HG03025 (cell line): ENCODE measurements at regions not wholly inside any gene's neighbourhood (a gene's known extent, or its start where the extent isn't known, plus 50 kb on each side); places are given as distances from the start of the nearest gene placed in this dataset.
"Not testable (repeated sequence)": the region's sequence is repeated elsewhere in the genome, so short reads cannot be mapped to it uniquely, and the experiment has no call there.

Experiments used
- ATAC-seq: cut with Tn5 transposase; IDR thresholded peaks from one replicate; pipeline ENCODE4 v1.9.1; 2021; ENCODE audit warnings: mild to moderate bottlenecking, moderate library complexity; ENCODE audit not compliant: unreplicated experiment, low FRiP score

- ATAC-seq: no peak
Measured at GRCh38 chr5:164972973-164973372, 1467.6 kb downstream of the MAT2B start.

DNA sequence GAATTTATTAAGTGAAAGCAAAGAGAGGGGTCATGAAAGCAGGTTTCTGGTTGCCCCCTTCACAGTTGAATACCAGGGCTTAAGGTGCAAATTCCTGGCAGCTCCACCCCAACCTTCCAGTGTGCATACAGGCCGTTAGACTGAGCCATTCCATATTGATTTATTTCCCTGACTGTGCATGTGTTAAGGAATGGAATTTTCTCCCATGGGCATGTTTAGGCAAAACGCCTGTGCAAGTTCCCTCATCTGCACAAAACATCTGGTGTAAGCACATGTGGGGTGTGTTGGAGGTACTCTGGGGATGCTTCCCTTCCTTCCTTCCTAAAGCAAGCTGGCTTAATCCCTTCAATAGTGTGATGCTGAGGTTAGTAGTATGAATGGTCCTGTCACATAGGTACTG lies 1470.6 kb downstream of the MAT2B start:
- no peak for ATAC-seq

DNA sequence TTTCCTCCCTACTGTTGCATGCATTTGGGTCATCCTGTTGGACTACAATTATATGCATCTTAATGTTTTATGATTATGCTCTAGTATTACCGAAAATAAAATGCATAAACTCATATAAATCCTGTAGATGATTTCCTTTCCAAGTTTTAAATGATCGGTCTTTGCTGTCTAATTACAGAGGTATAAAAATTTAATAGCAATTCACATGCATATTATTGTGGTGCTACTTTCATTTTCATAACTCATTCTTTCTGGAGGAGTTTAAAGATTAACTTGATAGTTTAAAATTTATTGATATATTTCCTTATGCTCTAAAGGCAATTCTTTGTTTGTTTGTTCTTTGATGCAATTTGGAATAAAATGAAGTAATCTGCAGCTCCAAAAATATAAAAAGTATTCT lies 1475.1 kb downstream of the MAT2B start:
- no peak for ATAC-seq

DNA sequence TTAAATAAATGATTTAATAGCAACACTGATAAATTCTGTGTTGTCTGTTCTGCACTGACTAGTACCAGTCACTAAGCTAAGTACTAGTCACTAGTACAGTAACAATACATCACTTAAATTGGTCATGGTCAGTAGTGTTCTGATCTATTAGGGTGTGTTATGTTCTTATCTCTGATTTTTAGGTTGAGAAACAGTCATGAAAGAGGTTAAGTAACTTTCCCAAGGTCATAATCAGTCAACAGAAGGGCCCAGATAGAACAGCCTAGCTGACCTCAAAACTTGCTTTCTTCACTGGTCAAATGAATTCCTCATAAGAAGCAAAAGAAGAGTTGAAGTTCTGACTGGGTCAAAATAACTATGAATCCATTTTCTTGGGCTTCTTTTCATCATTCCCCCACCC lies 1492.7 kb downstream of the MAT2B start:
- no peak for ATAC-seq

GRCh38 chr5:164998590-164998989 lies 1493.2 kb downstream of the MAT2B start:
- no peak for ATAC-seq

- ATAC-seq: no peak
Measured at GRCh38 chr5:165000479-165001190, 1495.2 kb downstream of the MAT2B start.

DNA sequence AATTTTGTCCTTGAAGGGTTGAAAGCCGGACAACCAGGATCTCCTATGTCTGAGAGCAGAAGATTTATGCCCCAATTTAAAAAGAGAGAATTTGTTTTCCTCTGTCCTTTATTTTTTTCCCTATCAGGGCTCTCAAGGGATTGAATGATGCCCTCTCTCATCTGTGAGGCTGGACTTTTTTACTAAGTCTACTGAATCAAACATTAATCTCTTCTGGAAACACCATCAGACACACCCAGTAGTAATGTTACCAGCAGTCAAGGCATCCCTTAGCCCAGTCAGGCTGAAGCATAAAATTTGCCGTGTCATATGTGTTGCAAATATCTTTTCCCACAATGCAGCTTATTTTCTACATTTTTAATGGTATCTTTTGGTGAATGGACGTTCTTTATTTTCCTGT lies 1497.9 kb downstream of the MAT2B start:
- no peak for ATAC-seq

DNA sequence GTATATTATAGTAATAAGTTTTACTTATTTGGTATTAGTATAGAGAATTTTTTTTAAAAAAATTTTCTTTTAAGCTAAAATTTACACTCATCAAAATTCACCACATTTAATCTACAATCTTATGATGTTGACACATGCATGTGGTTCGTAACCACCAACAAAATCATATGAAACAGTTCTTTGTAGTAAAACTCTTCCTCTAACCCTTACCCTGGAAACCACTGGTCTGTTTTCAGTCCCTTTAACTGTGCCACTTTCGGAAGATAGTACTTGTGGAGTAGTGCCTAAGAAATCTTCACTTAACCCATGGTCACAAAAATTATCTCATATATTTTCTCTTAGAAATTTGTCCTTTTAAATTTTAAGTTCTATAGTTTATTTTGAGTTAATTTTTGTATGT lies 1498.8 kb downstream of the MAT2B start:
- no peak for ATAC-seq

DNA sequence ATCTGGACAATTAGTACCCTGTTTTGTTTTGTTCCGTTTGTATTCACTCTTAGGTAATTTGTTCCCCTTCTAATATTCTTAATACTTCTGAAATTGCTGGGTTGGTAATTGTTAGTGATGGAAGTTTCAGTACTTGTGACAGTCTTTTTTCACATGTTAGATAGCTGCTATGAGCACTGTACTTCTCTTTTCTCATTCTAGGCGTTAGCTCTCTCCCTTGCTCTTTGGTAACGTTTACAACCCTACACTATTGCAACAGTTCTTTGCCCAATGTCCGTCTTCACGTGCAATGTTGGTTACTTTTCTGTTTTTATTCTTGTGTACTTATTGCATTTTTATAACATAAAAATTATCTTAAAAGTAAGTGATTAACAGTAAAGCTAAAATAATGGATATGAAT lies 1509.0 kb downstream of the MAT2B start:
- no peak for ATAC-seq

DNA sequence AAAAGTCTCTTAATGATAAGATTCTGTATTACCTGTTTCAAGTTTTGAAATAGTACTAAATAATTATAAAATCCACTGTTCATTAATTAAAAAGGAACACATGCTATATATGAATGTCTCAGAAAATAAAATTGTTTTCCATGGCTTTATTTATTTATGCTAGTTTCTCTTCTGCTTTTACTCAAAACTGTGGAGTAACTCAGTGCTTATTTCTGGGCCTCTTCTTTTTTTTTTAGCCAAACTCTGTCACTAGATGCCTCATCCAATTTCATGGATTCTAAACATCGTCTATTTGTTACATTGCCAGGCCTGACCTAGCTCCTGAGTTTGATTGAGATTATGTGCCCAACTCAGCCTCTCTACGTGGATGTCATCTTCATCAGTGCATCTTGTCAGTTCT lies 1509.7 kb downstream of the MAT2B start:
- ATAC-seq: no peak

DNA sequence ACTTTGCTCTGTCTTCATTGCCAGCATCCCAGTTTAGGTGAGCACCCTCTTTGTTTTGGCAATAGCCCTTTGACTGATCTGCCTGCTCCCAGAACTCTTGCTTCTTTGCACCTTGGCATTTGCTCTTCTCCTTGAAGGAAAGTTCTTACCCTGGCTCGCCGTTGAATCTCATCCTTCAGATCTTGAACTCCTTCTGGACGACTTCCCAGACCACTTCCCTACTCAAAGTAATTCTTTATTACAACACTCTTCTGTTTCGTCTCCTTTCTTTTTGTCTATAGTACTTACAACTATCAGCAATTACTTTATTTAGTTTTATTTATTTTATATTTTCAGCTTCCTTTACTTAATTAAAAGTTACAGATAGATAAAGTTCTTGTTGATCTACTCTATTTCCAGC lies 1510.1 kb downstream of the MAT2B start:
- ATAC-seq: no peak

GRCh38 chr5:165026971-165027370 lies 1521.6 kb downstream of the MAT2B start:
- no peak for ATAC-seq

DNA sequence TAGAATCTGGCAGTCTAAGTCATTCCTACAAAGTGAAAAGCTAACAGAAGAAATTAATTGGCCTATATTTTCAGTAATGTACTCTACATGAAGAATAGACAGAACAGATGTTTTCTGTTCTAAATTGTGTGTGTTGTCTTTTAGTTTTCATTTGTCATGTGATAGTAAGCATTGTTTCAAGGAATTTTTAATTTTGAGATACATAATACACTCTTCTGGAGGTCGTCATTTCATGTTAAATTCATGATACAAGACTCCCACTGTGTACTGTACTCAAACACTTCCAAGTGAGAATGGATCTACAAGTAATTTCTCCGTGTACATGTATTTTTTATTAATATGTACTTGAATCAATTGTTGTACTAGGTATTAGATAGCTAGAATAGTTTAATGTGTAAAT lies 1522.9 kb downstream of the MAT2B start:
- ATAC-seq: no peak

DNA sequence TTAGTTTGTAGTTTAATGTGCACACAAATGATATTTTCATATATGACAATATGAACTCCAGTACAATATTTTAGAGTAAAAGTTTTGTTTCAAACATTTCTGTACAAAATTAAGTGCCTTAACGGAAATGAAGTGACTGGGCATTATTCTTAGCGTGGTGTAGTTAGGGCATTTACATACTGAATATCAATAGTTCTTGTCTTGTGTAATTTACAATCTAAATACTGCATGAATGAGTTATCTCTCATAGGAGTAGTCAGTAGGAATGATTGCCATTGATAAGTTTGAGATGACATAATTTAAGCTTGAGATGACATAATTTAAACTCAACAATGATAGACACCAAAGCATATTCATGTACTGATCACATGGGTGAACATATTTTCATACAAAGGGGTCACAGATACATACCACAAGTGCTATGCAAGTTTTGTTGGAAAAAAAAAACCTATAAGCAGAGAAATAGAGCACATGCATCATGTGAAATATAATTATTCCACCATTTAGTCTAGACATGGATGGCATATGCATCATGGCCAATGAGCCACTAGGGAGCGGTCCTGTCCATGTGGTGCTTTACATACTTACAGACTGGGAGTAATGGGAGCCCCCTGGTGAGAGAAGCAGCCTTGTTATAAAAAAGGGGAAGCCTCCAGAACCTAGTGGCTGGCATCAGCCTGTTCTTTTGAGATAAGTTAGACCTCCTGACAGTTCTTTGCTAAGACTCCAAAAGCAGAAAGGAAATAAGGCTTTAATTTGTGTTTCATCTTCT lies 1523.9 kb downstream of the MAT2B start:
- ATAC-seq: no peak

DNA sequence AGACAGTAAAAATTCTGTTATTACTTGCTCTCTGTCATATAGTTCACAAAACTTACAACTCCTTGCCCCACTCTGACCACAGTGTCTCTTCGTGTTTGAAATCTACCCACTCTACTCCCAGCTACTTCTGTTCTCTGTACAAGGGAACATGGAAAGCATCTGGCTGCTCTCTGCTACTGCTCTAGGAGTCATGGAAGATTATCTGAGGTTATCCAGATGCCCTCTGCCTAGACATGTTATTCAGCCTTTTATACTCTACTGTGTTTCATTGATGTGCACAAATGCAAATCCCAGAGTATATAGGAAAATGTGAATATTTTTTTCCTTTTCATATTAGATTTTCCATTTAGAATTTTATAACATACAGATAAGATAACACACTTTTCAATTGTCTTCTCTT lies 1525.6 kb downstream of the MAT2B start:
- no peak for ATAC-seq

- ATAC-seq: no peak
Measured at GRCh38 chr5:165031371-165031770, 1526.0 kb downstream of the MAT2B start.

- no peak for ATAC-seq
Measured at GRCh38 chr5:165035520-165035919, 1530.1 kb downstream of the MAT2B start.

DNA sequence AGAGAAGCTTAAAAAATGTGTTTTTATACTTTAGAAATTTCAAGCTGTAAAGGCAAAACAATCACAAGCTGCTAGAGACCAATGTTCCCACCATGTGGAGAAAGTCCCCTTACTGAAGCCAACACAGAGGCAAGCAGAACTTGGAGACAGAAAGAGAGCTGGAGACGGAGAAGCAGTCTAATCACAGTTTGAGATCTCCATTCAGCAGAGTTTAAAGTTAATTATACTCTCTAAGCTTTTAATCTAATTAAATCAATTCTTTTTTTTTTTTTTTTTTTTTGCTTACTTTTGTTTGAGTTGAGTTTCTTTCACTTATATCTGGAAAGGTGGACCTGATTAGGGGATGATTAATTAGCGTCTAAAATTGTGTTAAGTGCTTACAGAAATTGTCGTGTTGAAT lies 1534.3 kb downstream of the MAT2B start:
- no peak for ATAC-seq

DNA sequence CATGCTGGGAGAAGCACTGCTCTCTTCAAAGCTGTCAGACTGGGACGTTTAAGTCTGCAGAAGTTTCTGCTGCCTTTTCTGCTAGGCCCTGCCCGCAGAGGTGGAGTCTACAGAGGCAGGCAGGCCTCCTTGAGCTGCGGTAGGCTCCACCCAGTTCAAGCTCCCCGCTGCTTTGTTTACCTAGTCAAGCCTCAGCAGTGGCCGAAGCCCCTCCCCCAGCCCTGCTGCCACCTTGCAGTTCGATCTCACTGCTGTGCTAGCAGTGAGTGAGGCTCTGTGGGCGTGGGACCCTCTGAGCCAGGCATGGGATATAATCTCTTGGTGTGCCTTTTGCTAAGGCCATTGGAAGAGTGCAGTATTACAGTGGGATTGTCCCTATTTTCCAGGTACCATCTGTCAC lies 1540.5 kb downstream of the MAT2B start:
- ATAC-seq: not testable (repeated sequence)

DNA sequence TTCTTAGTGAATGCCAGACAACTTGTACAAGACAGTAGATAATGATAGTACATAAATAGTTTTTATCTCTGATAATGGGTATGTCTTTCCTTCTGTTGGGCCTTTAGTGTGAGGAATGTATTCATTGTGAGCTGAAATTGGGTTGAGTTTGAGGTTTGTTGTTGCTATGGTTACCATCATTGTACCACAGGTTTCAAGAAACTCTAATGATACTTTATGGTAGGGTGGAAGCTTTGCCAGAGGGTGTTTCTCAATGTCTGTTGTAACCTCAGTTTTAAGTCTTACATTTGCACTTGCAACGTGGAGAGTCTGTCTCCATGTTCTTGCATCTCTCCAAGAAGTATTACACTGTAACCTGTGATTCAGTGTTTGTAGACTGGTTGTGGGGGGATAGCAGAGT lies 1550.1 kb downstream of the MAT2B start:
- no peak for ATAC-seq

- ATAC-seq: no peak
Measured at GRCh38 chr5:165057145-165057544, 1551.7 kb downstream of the MAT2B start.

DNA sequence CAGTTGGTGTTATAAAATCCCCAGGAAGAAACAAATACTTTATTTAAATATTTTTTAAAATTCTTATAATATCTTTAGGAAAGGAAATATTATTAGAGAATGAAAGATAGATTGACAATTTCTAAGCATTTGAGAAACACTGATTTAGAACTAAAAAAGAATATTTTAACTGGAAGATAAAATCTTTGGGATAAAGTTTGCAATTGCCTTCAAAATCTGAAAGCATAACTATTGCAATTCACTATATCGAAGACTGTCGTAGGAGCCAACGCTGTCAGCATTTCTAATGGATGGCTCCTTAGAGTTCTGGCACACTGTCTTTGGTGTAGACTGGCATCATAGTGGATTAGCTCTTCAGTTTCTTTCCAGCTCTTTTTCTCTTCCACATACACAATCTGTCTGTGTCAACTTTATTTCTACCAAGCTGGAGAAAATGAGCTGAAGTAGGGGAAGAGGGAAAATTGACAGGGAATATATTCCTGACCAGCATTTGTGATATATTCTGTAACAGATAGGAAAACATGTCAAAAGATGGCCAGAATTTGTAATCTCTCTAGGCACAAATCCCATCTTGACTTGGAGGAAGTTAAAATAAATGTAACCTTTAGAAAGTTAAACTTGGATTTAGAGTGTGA lies 1561.4 kb downstream of the MAT2B start:
- ATAC-seq: no peak
